CD4-positive, alpha-beta T cell treated with Interleukin-12 subunit alpha and Interleukin-12 subunit beta, for 1 hour (primary cell): ENCODE measurements at regions not wholly inside any gene's neighbourhood (a gene's known extent, or its start where the extent isn't known, plus 50 kb on each side); places are given as distances from the start of the nearest gene placed in this dataset.
"Not testable (repeated sequence)": the region's sequence is repeated elsewhere in the genome, so short reads cannot be mapped to it uniquely, and the experiment has no call there.

Source experiments
- DNase-seq: peaks from one replicate; pipeline ENCODE4 v3.0.0-alpha.2; 2020

DNA sequence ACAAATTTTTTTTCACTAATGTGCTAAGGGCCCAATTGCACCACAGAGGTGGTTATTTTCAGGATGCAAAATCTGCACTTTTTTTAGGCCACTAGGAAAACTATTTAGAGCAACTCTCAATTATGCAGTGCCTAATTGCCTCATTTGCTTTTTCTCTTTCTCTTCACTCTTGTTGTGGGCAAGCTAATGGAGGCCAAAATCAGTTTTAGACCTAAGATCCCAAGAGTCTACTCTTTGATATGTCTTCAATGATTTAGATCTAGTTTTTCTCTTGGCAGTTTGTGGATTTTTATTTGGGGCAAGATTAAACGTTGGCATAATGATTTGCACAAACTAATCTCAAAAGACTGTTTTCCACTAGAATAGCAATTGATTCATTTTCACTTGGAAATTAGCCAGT, 1996.9 kb downstream of the LRRC4C start:
- DNase-seq: no peak

DNA sequence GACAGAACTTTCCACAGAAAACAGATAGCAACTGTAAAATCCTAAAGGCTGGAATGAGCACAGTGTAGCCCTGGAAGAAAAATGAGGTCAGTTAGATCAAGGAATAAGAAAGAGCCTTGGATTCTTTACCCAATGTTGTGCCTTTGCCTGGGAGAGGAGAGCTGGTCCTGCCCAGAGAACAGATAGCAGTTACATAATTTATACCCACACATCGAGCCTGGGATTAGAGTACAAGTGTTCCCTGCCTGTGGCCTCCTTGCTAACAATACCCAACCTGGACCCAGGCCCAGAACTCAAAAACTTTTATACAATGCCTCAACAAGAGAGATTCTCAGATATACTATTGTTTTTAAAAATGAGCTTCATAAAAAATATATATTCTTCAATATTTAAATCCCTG, 1998.4 kb downstream of the LRRC4C start:
- no peak for DNase-seq

DNA sequence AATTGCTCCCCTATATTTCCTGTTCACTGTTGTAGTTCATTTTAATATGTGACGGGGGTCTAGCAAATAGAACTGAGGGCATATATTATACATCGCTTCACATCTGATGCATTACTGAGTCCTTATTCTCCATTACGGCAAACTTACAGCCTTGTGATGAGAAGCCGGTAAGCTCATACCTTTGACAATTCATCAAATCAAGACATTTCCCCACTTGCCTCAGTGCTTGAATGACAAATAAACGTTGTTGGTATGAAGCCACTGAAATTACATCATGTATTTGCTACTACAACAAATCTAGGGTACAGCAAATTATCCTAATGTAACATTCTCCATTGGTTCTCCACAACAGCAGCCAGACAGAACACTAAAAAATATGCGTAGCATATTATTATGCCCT, 1999.8 kb downstream of the LRRC4C start:
- no peak for DNase-seq

DNA sequence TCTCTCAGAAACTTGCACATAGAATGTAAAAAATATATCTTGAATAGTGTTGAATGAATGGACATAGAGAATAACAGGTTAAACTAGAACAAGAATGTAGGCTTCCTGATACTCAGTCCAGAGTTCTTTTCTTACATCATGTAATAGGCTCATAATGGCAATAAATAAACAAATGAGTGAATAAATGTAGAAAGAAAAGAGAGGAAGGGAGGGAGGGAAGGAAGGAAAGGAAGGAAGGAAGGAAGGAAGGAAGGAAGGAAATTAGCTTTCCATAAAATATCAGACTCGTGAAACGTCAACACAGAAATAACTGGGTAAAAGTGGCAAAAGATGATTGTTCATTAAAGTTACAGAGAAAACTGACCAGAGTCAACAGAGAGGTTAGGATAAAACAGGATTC, 2001.0 kb downstream of the LRRC4C start:
- DNase-seq: no peak

DNA sequence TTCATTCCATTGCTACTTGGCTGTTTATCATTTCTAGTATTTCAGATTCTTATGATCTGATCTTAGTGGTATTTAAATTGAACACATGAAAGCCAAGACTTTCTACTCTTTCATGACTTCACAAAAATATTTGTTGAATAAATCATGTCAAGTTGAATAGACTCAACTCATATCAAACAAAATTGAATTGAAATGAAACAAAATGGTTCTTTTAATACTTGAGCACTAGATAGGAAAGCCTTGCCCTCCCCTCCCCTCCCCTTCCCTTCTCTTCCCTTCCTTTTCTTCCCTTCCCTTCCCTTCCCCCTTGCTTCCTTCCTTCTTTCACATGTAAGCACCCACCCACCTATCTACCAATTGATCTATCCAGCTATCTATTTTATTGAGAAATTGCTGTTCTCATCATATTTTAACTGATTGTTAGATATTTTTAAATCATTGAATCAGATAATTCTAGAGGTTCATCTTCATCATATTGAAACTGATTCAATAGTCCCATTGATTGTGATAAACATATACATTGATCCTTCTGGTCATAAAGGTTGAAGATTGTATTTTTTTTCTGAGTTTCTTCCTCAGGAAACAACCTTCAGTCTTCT, 2015.9 kb downstream of the LRRC4C start:
- DNase-seq: no peak

DNA sequence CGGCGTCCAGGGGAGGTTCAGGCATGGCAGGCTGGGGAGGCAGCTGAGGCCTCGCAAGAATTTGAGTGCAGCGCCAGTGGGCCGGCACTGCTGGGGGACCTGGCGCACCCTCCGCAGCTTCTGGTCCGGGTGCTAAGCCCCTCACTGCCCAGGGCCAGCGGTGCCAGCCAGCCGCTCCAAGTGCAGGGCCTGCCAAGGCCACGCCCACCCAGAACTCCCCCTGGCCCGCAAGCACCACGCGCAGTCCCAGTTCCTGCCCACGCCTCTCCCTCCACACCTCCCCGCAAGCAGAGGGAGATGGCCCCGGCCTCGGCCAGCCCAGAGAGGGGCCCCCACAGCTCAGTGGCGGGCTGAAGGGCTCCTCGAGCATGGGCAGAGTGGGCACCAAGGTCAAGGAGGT, 2017.3 kb downstream of the LRRC4C start:
- no peak for DNase-seq

DNA sequence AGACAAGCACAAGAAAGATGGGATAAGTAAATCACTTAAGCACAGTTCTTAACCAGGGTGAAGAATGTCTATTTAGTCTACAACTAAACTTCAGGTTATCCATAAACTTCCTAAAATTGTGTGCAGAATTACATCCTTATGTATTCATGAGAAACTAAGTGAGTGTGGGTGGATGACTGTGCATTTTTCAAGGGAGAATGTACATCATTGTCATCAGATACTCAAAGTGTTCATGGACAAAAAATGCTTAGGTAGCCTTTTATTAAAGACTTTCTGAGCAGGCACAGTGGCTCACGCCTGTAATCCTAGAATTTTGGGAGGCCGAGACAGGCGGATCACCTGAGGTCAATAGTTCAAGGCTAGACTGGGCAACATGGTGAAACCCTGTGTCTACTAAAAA, 2023.8 kb downstream of the LRRC4C start:
- no peak for DNase-seq

DNA sequence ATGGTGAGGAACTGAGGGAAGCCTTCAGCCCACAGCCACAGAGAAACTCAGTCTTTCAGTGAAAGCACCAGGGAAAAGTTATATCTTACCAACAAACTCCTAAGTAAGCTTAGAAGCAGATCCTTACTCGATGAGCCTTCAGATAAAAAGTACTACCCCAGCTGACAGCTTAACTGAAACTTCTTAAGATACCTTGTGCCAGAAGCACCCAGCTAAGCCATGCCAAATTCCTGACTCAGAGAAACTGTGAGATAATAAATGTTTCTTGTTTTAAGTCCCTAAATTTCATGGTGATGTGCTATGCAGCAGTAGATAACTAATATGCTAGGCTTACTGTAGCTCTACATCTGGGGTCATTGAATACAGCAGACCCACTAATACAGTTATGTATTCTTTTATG, 2025.0 kb downstream of the LRRC4C start:
- DNase-seq: no peak

DNA sequence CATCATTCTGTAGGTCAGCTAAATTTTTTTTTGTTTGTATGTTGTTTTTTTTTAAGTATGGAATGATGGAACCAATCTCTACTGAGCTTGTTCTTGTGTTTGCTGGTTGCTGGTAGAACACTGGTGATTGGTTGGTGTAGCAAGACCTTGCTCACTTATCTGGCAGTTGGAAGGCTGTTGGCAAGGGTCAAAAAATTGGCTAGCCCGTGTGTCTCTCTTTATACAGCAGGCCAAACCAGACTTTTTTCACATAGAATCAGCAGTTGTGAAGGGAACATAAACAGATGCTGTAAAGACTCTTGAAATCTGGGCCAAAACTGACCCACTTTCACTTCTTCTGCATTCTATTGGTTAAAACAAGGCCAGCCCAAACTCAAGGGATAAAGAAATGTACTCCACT, 2026.5 kb downstream of the LRRC4C start:
- DNase-seq: no peak

DNA sequence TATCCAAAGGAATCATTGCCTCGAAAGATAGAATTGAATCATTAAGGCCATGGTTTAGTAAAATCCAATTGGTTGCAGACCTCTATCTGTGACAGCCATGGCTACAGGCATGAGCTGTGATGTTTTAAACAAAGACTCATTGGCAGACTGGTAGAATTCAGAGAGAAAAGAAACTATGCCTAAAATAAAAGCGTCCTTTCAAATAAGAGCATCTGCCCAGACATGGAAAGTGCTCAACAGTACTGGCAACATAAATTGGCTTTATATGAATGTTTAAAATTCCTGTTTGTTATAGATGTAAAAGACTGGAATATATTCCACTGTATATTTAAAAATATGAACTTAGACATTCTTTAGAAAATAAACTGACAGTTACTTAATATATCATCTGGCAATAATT, 2034.2 kb downstream of the LRRC4C start:
- DNase-seq: no peak

DNA sequence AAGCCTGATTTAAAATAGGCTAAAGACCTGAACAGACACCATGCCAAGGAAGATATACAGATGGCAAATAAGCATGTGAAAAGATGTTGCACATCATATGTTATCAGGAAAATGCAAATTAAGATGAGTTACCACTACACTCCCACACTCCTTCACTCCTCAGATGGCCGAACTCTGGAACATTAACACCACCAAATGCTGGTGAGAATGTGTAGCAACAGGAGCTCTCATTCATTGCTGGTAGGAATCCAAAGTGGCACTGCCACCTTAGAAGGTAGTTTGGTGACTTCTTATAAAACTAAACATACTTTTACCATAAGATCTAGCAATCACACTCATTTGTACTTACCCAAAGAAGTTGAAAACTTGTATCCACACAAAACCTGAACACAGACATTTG, 2047.3 kb downstream of the LRRC4C start:
- no peak for DNase-seq

DNA sequence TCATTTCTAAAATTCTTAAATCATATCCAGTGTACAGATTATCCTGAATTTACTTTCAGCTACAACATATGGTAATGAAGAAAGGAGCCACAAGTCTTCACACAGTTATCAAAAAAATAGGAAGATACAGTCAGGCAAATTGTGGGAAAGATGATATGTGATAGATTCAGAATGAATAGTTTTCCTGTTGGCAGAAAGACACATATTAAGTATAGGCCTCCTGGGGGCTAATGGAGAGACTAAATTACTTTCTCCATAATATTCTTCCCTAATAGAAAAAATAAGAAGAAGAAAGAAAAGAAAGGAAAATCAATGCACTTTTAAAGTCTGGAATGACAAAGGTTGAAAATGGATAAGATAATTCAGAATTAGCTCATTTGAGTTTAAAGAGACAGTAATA, 2073.5 kb downstream of the LRRC4C start:
- no peak for DNase-seq

DNA sequence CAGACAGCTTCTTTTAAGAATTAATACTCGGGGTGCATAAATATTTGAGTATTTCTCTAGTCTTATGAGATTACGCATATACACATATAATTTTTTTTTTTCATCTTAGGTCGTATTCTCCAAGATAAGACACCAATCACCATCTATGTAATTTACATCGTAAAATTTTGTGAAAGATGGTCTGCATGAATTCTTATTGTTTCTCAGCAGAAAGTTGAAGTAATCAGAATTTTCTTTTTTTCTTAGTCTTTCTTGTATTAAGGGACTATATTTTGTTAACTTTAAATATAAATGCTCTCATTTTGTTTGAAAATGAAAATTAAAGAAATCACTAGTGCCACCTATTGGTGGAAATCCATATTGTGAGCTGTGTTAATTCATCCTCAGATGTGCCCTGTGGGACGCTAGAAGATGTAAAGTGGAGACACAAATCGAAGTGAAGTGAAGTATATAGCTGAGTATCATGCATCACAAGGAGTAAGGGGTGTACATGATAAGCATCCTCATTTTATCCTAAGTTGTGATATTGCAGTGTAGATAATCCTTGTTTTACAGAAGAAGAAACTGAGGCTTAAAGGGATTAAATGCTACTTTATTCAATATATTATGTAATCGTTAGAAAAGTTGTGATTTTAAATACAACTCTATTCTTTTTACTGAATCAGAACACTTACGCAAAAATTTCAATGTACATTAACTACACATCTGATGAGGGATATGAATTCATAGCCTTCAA, 2084.3 kb downstream of the LRRC4C start:
- peak; percentile 54 for DNase-seq

DNA sequence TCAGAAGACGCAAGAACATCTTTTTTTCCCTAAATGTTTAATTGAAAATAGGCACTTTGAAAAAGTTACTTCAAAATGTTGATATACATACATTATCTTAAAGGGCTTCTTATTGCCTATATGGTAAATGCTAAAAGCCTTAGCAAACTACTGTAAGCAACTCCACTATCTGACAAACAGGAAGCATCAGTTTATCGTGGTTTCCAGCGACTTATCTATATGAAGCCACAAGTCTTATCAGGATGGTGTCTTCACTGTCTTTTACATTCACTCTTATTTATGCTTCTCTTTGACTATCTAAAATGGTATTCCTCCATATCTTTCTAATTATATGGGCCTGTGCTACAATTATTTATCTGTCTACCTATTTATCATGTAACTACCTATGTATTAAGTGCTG, 2091.9 kb downstream of the LRRC4C start:
- DNase-seq: peak; percentile 28

DNA sequence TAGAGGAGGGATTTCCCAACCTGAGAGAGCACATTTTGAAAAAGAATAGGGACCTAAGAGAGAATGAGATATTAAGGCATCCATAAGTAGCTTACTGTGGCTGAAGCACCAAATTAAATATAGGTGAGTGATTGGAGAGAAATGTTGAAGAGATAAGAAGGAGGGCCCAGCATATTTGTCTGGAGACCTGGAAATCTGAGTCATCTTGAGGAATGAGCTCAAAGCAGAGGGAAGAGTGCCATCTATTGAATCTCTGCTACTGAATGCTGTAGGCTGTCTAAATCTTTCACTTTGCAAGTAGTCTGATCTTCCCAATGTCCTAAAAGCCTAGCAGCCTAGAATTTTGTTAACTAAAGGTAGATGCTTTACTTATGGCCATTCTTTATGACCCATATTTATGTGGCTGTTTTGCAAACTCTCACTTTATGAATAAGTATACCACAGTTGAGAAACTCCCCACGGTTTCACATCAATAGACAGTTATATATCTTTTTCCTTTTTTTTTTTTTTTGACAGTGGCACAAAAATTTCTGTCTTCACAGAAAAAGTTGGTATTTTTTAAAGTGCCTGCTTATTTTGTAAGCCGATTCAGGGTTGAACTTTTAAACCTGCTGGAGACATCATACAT, 2093.5 kb downstream of the LRRC4C start:
- DNase-seq: no peak

DNA sequence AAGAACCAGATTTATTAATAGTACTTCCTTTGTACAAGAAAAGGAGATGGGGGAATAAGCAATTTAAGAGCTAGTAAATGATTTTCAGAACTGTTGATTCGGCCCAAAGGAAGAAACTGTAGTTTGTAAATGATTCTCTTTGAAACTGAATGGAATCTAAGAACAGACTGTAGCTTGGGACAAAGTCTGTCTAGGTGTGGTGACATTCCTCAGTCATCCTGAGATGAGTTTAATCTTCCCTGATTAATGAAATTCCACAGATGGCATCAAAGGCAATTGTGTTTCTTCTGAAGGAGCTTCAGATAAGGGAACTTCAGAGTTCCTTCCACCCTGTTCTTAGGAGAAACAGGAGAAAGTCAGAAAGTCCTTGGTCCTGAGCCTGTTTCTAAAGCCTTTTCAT, 2095.9 kb downstream of the LRRC4C start:
- no peak for DNase-seq

DNA sequence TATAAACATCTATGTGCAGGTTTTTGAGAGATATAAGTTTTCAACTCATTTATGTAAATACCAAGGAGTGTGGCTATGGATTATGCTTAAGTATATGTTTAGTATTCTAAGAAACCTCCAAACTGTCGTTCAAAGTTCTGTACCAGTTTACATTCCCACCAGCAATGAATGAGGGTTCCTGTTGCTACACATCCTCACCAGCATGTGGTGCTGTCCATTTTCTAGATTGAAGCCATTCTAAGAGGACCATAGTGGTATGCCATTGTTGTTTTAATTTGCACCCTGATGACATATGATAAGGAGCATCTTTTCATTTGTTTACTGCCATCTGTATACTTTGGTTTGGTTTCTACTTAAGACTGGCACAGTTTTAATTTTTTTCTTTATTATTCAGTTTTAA, 2097.9 kb downstream of the LRRC4C start:
- no peak for DNase-seq

DNA sequence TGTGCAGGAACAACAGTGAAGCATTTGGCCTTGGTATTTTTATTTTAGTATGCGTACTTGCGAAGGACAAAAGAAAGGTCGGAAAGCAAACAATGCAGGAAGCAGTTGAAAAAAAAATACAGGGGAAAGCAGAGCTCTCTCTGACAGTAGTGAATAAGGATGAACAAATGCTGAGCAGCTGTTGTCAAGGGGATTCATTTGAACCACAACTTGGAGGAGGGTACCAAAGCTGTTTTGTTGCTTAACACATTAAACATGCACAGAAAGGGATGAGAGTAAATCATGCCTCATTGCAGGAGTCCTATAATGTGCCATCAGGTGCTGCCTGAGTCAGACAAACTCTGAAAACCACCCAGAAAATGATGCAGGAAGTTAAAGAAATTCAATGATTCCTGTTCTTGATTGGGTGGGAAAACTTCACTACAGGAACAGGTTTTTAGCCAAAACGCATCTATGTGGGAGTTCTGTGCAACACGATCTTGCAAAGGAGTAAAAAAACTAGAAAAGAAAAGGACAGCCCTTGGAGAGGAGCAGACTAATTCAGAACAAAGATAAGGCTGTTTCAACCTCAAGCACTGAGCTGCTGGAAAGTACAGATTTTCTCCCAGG, 2113.5 kb downstream of the LRRC4C start:
- DNase-seq: no peak

DNA sequence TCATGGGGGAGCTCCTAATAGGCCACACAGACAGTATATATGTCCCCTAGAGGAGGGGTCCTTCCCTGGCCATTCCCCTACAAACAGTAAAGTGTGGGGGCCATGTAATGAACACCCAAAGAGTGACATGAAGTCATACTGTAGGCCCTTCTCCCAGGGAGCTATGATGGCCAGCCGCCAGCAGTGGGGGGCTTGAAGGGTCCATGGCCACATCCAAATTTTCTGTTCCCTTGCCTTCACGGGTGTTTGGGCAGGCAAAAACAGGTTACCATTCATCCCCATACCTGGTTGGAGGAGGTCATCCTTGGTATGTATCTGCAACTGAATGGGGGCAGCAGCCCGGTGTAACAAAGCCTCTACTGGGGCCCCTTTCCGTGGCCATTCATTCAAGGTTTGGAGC, 2118.0 kb downstream of the LRRC4C start:
- DNase-seq: no peak

DNA sequence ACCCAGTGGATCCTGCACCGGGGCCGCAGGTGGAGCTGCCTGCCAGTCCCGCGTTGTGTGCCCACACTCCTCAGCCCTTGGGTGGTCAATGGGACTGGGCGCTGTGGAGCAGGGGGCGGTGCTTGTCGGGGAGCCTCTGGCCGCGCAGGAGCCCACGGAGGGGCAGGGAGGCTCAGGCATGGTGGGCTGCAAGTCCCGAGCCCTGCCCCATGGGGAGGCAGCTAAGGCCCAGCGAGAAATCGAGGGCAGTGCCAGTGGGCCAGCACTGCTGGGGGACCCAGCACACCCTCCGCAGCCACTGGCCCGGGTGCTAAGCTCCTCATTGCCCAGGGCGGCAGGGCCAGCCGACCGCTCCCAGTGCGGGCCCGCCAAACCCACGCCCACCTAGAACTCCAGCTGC, 2126.4 kb downstream of the LRRC4C start:
- DNase-seq: not testable (repeated sequence)

DNA sequence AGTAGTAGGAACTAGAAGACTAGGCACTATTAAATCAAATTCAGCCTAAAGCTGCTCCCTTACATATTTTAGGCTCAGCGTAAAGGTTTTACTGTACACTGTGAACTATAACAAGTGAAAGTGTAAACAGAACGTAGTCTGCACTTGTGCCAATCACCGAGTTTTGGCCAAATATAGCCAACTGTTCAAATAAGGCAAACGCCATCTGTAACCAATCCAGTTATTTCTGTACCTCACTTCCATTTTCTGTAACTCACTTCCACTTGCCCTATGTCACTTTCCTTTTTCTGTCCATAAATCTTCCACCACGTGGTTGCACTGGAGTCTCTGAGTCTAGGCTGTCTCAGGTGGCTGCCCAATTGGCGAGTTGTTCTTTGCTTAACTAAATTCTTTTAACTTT, 2132.2 kb downstream of the LRRC4C start:
- no peak for DNase-seq

DNA sequence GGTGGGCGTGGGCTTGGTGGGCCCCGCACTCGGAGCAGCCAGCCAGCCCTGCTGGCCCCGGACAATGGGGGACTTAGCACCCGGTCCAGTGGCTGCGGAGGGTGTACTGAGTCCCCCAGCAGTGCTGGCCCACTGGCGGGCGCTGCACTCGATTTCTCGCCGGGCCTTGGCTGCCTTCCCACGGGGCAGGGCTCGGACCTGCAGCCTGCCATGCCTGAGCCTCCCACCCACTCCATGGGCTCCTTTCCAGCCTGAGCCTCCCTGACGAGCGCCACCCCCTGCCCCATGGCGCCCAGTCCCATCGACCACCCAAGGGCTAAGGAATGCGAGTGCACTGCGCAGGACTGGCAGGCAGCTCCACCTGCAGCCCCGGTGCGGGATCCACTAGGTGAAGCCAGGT, 2147.6 kb downstream of the LRRC4C start:
- not testable (repeated sequence) for DNase-seq

DNA sequence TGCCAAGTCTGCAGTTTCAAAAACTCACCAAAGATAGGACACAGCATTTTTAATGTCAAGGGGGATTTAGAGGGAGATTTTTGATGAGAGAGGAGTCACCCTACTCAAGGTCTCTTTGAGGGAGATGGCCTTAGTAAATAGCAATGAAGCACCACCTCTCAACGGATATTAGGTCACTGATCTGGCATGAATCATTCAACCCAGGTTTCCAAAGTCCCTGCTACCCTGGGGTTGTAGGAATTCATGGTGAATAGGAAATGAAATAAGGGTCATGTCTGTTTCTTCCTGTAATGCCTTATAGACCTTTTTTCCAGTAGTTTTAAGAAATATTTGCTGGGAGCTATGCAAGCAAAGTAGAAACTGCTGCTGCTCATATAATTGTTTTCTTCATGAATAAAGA, 2154.9 kb downstream of the LRRC4C start:
- DNase-seq: no peak

DNA sequence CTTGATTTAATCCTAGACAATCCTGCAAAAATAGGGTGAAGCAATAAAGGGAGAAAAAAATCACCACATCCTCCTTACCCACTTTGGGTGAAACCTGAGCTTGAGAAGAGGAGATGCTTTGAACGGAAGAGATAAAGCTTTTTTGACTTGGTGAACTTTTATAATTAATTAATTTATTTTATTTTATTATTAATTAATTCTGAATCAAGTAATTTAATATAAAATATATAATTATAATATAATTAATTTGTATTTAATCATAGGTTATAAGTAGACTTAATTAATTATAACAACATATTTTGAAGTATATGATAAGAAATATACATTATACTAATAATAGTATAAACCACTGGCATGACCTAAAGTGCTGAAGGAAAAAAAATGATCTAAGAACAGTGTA, 2164.8 kb downstream of the LRRC4C start:
- DNase-seq: no peak
